ENCODE measurements at regions not wholly inside any gene's neighbourhood (a gene's known extent, or its start where the extent isn't known, plus 50 kb on each side); places are given as distances from the start of the nearest gene placed in this dataset.

- no peak for DNase-seq (ENCODE audit: low read depth)
- H3K4me3 ChIP-seq (ENCODE audit: low read depth, low read length) = no peak overlapping the region
- no peak for TF ChIP-seq CTCF (IDR thresholded peaks at IDR 0.05; ENCODE audit: insufficient read depth, low read depth, low read length)
These were observed 89.2 kb upstream of the JAZF1 start for GRCh38 chr7:28269700-28270361.

- no peak for TF ChIP-seq CTCF (IDR thresholded peaks at IDR 0.05; ENCODE audit: insufficient read depth, low read depth, low read length)
- DNase-seq (ENCODE audit: low read depth) = no peak
- no peak overlapping the region for H3K4me3 ChIP-seq (ENCODE audit: low read depth, low read length)
These were observed 89.9 kb upstream of the JAZF1 start for GRCh38 chr7:28270536-28270935.

GRCh38 chr7:28272461-28272877, 91.9 kb upstream of the JAZF1 start:
- peak; percentile 72 for DNase-seq (ENCODE audit: low read depth)
- peak; percentile 85 for TF ChIP-seq CTCF (IDR thresholded peaks at IDR 0.05; ENCODE audit: insufficient read depth, low read depth, low read length)
- peak overlapping the region; percentile 3 for H3K4me3 ChIP-seq (ENCODE audit: low read depth, low read length)

- TF ChIP-seq CTCF (IDR thresholded peaks at IDR 0.05; ENCODE audit: insufficient read depth, low read depth, low read length) = no peak
- no peak for DNase-seq (ENCODE audit: low read depth)
- H3K4me3 ChIP-seq (ENCODE audit: low read depth, low read length) = no peak overlapping the region
These were observed 95.7 kb upstream of the JAZF1 start for GRCh38 chr7:28276298-28276697.

GRCh38 chr7:28277364-28277763, 96.8 kb upstream of the JAZF1 start:
- no peak for TF ChIP-seq CTCF (IDR thresholded peaks at IDR 0.05; ENCODE audit: insufficient read depth, low read depth, low read length)
- no peak for DNase-seq (ENCODE audit: low read depth)
- H3K4me3 ChIP-seq (ENCODE audit: low read depth, low read length) = no peak overlapping the region

GRCh38 chr7:28277958-28278357, 97.4 kb upstream of the JAZF1 start:
- DNase-seq (ENCODE audit: low read depth) = no peak
- TF ChIP-seq CTCF (IDR thresholded peaks at IDR 0.05; ENCODE audit: insufficient read depth, low read depth, low read length) = no peak
- no peak overlapping the region for H3K4me3 ChIP-seq (ENCODE audit: low read depth, low read length)

GRCh38 chr7:28280516-28280915, 99.9 kb upstream of the JAZF1 start:
- H3K4me3 ChIP-seq (ENCODE audit: low read depth, low read length) = no peak overlapping the region
- DNase-seq (ENCODE audit: low read depth) = no peak
- no peak for TF ChIP-seq CTCF (IDR thresholded peaks at IDR 0.05; ENCODE audit: insufficient read depth, low read depth, low read length)
